Liver (tissue), 8 donors: ENCODE measurements at regions not wholly inside any gene's neighbourhood (a gene's known extent, or its start where the extent isn't known, plus 50 kb on each side); places are given as distances from the start of the nearest gene placed in this dataset.

Experiments
- DNase-seq: peaks from one replicate; pipeline ENCODE4 v3.0.0-alpha.2; 2017; ENCODE audit warnings: low spot score
- H3K27ac ChIP-seq, 2 donors: one replicate each; pipeline ENCODE4 v1.7.0; 2013; ENCODE audit warnings: inconsistent platforms in 2 of 2, low read length in 2 of 2, control low read depth in 1 of 2, low read depth in 1 of 2, mild to moderate bottlenecking in 1 of 2
- H3K27me3 ChIP-seq, 4 donors: one replicate each; pipeline versions ENCODE4 v1.6.1 to v1.7.0; 2013; ENCODE audit warnings: low read length in 3 of 4, inconsistent platforms in 1 of 4, mild to moderate bottlenecking in 1 of 4, moderate library complexity in 1 of 4; ENCODE audit not compliant: control insufficient read depth in 4 of 4, insufficient read depth in 4 of 4
- H3K36me3 ChIP-seq, 4 donors: one replicate each; pipeline versions ENCODE4 v1.6.1 to v1.7.0; 2013; ENCODE audit warnings: low read length in 3 of 4, mild to moderate bottlenecking in 3 of 4, low read depth in 1 of 4, moderate library complexity in 1 of 4; ENCODE audit not compliant: control insufficient read depth in 4 of 4, insufficient read depth in 3 of 4
- H3K4me1 ChIP-seq, 4 donors: one replicate each; pipeline versions ENCODE4 v1.6.1 to v1.7.0; 2013; ENCODE audit warnings: low read length in 3 of 4, mild to moderate bottlenecking in 3 of 4, moderate library complexity in 1 of 4; ENCODE audit not compliant: control insufficient read depth in 4 of 4, insufficient read depth in 4 of 4
- H3K4me3 ChIP-seq, 3 donors: one replicate each; pipeline versions ENCODE4 v1.6.1 to v1.7.0; 2013; ENCODE audit warnings: low read length in 3 of 3, control low read depth in 1 of 3, low read depth in 1 of 3, mild to moderate bottlenecking in 1 of 3
- H3K9ac ChIP-seq, 2 donors: one replicate each; pipeline ENCODE4 v1.7.0; 2013; ENCODE audit warnings: low read length in 2 of 2, mild to moderate bottlenecking in 2 of 2, moderate library complexity in 2 of 2, control low read depth in 1 of 2, low read depth in 1 of 2
- H3K9me3 ChIP-seq, 4 donors: one replicate each; pipeline versions ENCODE4 v1.6.1 to v1.7.0; 2013; ENCODE audit warnings: low read length in 3 of 4; ENCODE audit not compliant: control insufficient read depth in 4 of 4
- ATF3 ChIP-seq: IDR thresholded peaks from 2 replicates; pipeline ENCODE4 v1.6.1; 2016; ENCODE audit warnings: antibody characterized with exemption
- CTCF ChIP-seq: fragments of 150-350 bp; IDR thresholded peaks from 2 replicates; pipeline ENCODE4 v1.5.1; 2017; ENCODE audit warnings: improper control_type of control experiment, low read depth, low read length; ENCODE audit not compliant: missing input control
- EGR1 ChIP-seq, 2 donors: IDR thresholded peaks; 2 replicates each; pipeline ENCODE4 v1.6.1; 2016 to 2018; ENCODE audit warnings: antibody characterized with exemption in 2 of 2, low read depth in 2 of 2
- FOXA2 ChIP-seq: IDR thresholded peaks from 2 replicates; pipeline ENCODE4 v1.6.1; 2016; ENCODE audit warnings: antibody characterized with exemption
- GABPA ChIP-seq, 2 donors: IDR thresholded peaks in 1 of 2; conservative IDR thresholded peaks in 1 of 2; 2 replicates each; pipeline ENCODE4 v1.6.1; 2016; ENCODE audit warnings: antibody characterized with exemption in 2 of 2, mild to moderate bottlenecking in 1 of 2, moderate library complexity in 1 of 2
- HNF4A ChIP-seq, 2 donors: conservative IDR thresholded peaks; 2 replicates each; pipeline ENCODE4 v1.6.1; 2016; ENCODE audit warnings: antibody characterized with exemption in 2 of 2, mild to moderate bottlenecking in 2 of 2
- HNF4G ChIP-seq: IDR thresholded peaks from 2 replicates; pipeline ENCODE4 v1.6.1; 2016; ENCODE audit warnings: antibody characterized with exemption
- JUND ChIP-seq, 2 donors: IDR thresholded peaks; 2 replicates each; pipeline ENCODE4 v1.6.1; 2016; ENCODE audit warnings: antibody characterized with exemption in 2 of 2
- MAX ChIP-seq: IDR thresholded peaks from 2 replicates; pipeline ENCODE4 v1.6.1; 2016; ENCODE audit warnings: antibody characterized with exemption
- NR2F2 ChIP-seq: IDR thresholded peaks from 2 replicates; pipeline ENCODE4 v1.6.1; 2016; ENCODE audit warnings: antibody characterized with exemption
- RAD21 ChIP-seq, 2 donors: IDR thresholded peaks; 2 replicates each; pipeline ENCODE4 v1.6.1; 2016; ENCODE audit warnings: antibody characterized with exemption in 2 of 2, mild to moderate bottlenecking in 2 of 2
- REST ChIP-seq: IDR thresholded peaks from 2 replicates; pipeline ENCODE4 v1.6.1; 2016; ENCODE audit warnings: antibody characterized with exemption, mild to moderate bottlenecking
- RXRA ChIP-seq, 2 donors: IDR thresholded peaks; 2 replicates each; pipeline ENCODE4 v1.6.1; 2017 to 2018; ENCODE audit warnings: antibody characterized with exemption in 2 of 2, mild to moderate bottlenecking in 1 of 2
- SP1 ChIP-seq: IDR thresholded peaks from 2 replicates; pipeline ENCODE4 v1.6.1; 2018; ENCODE audit warnings: antibody characterized with exemption, mild to moderate bottlenecking
- TAF1 ChIP-seq: conservative IDR thresholded peaks from 2 replicates; pipeline ENCODE4 v1.6.1; 2016; ENCODE audit warnings: antibody characterized with exemption, mild to moderate bottlenecking
- YY1 ChIP-seq: IDR thresholded peaks from 2 replicates; pipeline ENCODE4 v1.6.1; 2016; ENCODE audit warnings: antibody characterized with exemption, mild to moderate bottlenecking
- ZBTB33 ChIP-seq: IDR thresholded peaks from 2 replicates; pipeline ENCODE4 v1.6.1; 2016; ENCODE audit warnings: antibody characterized with exemption
- WGBS: extraction: QIAGEN DNeasy Blood & Tissue Kit; methylation state at CpG from one replicate; pipeline ENCODE4 v1.1.7; 2013; 5-methylcytosine and 5-hydroxymethylcytosine counted together
- donor health status: healthy.
- donor health status: healthy.
- donor health status: healthy.
- donor health status: healthy.
- donor health status: healthy.

- Histone ChIP-seq H3K27ac (no peak overlapping the region), H3K9me3 (peaks cover 0 to 2% (median 0%) of the 10 kb centered on the region in 4 donors), H3K9ac (no peak overlapping the region), H3K36me3 (no peaks in the 10 kb centered on the region), H3K4me1 (no peaks in the 10 kb centered on the region), H3K4me3 (no peak overlapping the region), H3K27me3 (peaks cover 0 to 3% (median 0%) of the 10 kb centered on the region in 4 donors)
- no peak for DNase-seq
- WGBS = 29% methylated on average over 1 of the region's 1 CpG
- TF ChIP-seq FOXA2 (no peak), REST (no peak), CTCF (no peak), GABPA (IDR thresholded peaks at IDR 0.05 in 1 of 2, conservative IDR thresholded peaks at IDR 0.05 in 1 of 2) (no peak), HNF4G (no peak), SP1 (no peak), HNF4A (conservative IDR thresholded peaks at IDR 0.05) (no peak), RXRA (IDR thresholded peaks at IDR 0.05) (no peak), NR2F2 (no peak), MAX (no peak), ZBTB33 (no peak), TAF1 (no peak), JUND (IDR thresholded peaks at IDR 0.05) (no peak), ATF3 (no peak), EGR1 (IDR thresholded peaks at IDR 0.05; ENCODE audit: low read depth in 2 of 2) (no peak)
These were observed 311.5 kb upstream of the DCBLD2 start for GRCh38 chr3:99212969-99213368.

GRCh38 chr3:99211309-99211708, 309.8 kb upstream of the DCBLD2 start:
- Histone ChIP-seq H3K9ac (no peak overlapping the region), H3K36me3 (no peaks in the 10 kb centered on the region), H3K27me3 (peaks cover 0 to 3% (median 0%) of the 10 kb centered on the region in 4 donors), H3K27ac (no peak overlapping the region), H3K9me3 (peaks cover 0 to 2% (median 0%) of the 10 kb centered on the region in 4 donors), H3K4me3 (no peak overlapping the region), H3K4me1 (no peaks in the 10 kb centered on the region)
- DNase-seq = no peak
- WGBS = 57% methylated on average over 2 of the region's 2 CpGs
- TF ChIP-seq JUND (IDR thresholded peaks at IDR 0.05) (no peak), RAD21 (IDR thresholded peaks at IDR 0.05) (no peak), NR2F2 (no peak), SP1 (no peak), ZBTB33 (no peak), CTCF (no peak), HNF4A (conservative IDR thresholded peaks at IDR 0.05) (no peak), MAX (no peak), YY1 (no peak), ATF3 (no peak)
